Stimulated activated CD4-positive, alpha-beta T cell treated with anti-CD3 and anti-CD28 coated beads, Interleukin-4, amount 100 ng/mL, for 48 hours (primary cell): ENCODE measurements at regions not wholly inside any gene's neighbourhood (a gene's known extent, or its start where the extent isn't known, plus 50 kb on each side); places are given as distances from the start of the nearest gene placed in this dataset.

Source experiments
- DNase-seq, 2 donors: peaks; one replicate each; pipeline ENCODE4 v3.0.0-alpha.2; 2020; ENCODE audit warnings: low read depth in 2 of 2

DNA sequence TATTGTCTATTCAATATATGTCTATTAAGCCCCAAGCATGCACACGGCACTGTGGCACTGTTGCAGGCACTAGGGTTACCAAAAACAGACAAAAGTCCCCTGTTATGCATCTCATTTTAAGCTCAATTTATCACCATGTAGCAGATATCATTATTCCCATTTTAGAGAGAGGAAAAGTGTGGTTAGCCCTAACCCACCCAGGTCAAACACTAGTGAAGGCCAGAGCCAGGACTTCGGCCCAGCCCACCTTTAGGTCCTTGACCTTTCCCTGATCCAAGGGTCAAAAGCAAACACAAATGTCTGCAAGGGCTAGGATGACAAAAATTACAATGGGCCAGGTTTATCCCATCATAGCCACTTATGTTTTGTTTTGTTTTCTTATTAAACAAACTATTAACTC lies 130.3 kb upstream of the NUDT7 start:
- DNase-seq = no peak

DNA sequence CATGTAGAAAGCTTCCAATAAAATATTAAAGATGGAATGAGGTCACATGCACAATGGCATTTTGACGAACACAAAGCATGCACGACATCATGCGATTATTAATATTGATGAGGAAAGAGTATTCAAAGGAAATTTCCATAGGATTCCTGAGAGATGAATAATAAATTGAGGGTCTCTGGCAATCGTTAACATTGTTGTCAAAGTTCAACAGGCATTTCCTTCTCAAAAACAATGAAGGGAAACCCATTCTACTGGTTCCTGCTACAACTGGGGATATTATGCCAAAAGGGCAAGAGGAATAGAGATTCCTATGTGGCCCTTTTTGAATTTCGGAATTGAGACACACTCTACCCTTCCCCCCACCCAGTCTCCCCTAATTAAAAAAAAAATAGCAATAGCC lies 128.3 kb upstream of the NUDT7 start:
- no peak for DNase-seq

DNA sequence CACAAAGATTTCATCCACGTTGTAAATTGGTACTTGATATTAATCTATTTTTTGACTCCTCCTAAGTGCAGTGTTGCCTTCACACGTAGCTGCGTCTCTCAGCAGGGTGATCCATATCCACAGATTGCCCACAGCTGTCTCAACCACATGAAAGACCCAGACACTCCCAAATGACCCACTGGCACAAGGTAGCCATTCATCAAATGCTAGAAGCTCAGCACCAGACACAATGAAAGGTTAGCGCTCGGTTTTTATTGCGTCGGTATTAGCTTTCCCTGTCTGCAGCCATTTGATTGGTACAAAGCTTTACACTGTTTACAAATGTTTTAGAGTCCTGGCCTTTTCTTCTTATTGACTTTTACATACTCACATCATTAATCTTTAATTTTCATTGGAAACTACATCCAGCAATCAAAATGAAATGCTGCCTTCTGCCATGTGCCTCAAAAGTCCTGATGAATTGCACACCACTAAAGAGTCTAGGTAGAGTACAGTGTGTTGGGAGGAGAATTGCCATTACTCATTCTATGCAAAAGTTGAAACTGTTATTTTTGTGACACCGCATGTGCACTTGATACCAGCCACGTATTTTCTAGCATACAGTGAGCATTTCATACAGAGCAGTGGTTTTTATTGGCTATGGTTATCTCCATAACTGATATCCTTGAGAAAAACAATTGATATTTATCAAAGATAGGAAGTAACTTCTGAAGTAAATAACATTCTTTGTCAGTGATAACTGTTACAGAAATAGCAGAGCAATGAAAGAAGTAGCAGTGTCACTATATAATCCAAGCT lies 127.3 kb upstream of the NUDT7 start:
- no peak for DNase-seq

DNA sequence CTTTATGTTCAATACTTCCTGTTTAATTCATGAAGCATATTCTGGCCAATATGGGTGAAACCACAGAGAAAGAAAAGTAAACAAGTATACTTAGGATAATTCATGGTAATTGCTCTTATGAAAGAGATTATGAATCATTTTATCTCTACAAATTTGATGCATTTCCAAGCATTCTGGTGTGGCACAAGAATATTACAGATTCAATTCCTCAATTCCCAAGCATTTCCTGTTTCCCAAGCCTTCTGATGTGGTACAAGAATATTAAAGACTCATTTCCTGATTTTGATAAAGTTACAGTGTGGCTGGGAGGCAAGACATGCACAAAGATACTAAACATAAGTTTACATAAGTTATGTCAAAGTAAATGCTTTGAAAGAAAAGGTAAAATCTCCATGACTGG lies 126.1 kb upstream of the NUDT7 start:
- DNase-seq = no peak

DNA sequence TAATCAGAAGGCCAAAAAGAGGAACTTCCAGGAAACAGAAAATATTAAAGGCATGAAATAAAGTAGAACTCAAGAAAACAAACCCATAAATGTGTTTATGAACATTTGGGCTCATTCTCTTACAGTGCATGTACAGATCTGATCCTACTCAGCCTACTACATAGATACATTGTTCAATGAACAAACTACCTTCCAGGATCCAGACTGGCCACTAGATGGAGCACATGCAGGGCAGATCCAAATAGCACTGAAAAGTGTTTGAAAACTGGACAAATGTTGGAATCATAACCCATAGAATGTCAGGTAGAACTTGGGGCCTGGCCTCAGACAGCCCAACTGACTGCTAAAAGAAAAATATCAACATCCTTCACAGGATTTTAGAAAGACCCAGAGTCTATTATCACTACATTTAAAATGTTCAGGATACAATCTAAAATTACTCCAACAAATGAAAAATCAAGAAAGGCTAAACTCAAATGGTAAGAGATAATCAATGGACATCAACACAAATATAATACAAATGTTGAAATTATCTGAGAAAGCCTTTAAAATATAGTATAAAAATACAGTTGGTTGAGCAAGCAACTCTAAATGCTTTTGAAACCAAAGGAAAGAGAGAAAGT lies 122.4 kb upstream of the NUDT7 start:
- no peak for DNase-seq

DNA sequence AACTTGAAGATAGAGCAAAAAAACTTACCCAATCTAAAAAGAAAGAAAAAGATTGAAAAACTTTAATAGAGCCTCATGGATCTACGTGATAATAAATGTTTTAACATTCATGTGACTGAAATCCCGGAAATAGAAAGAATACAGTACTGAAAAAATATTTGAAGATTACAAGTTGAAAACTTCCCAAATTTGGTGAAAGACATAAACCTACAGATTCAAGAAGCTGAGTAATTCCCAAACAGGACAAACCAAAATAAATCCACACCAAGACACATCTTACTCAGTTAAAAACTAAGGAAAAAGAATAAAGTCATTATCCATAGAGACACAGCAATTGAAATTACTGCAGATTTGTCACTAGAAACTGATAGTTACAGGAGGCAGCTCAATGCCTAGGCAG lies 121.8 kb upstream of the NUDT7 start:
- no peak for DNase-seq

DNA sequence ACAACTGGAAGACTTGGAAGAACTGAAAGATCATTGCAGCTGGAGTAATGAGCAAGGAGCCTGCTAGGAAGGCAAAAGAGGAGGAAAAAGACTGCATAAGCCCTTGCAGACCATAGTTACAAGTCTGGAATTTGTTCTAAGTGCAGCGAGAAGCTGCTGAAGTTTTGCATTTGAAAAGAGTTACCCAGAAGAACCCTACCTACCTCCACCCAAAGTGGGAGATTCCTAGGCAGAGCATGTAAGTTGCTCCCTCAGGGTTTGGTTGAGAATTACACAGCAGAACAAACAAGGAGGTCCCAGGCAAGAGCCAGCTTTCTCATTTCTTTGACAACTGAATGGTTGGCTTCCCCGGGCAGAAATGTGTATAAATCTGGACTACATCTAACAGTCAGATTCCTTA lies 118.7 kb upstream of the NUDT7 start:
- no peak for DNase-seq

DNA sequence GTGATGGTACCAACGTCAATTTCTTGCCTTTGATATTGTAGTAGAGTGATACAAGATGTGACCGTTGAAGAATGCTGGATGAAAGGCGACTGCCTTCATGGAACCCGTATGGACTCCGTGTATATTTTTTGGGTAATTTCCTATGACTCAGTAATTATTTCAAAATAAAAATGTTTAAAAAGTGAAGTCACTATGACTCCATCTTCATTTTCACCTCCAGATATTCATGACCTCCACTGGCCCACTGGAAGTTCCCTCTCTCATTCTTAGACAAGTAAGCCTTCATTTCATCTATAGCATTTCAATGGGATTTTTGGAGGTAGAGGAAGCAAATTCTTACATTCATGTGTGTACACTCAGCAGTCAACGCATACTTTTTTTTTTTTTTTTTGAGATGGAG lies 111.8 kb upstream of the NUDT7 start:
- no peak for DNase-seq

DNA sequence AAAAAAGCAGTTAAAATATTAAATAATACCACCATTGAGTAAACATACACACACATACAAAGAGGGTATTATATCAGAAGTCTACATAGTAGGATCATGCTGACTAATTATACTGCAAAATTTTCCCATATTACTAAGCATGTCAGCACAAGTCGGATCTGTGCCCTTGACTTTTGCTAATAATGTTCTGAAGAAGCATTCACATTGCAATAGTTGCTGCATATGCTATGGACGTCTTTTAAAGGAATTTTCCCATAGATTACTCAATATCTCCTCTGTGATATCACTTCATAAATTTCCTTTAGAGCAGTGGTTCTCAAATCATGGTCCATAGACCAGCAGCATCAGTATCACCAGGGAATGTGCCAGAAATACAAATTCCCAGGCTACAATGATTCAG lies 110.9 kb upstream of the NUDT7 start:
- DNase-seq = no peak

DNA sequence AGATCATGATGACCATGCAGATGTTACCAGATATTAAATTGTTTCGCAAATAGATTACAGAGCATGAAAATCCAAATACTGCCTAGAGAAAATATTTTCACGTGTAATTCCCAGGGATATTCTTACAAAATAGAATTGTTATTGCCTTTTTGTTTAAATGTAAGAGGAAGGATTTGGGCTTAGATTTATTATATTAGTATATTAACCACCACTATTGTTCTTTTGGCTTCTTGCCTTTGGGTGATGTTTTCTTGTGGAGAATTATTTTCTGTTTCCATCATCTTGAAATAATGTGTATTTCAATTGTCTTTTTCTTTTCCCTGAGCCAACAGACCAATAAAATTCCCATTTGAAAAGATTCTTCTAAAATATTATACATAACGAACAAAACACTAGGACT lies 109.7 kb upstream of the NUDT7 start:
- no peak for DNase-seq

DNA sequence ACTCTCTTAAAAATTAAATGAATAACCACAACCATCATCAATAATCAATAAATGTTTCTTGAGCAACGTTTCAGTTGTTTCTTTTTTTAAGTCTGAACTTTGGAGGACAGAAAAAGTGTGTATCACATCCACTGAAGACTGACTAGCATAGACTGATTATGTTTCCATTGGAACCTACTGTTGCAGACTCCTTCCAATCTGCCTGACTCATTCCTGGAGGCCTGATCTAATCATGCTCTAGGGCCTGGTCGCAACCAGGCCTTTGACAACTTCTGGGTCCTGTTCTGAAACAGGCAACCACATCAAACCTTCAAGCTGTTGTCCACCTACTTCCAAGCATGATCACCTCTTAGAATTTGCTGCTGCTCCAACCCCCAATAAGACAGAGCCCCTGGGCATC lies 109.2 kb upstream of the NUDT7 start:
- no peak for DNase-seq

DNA sequence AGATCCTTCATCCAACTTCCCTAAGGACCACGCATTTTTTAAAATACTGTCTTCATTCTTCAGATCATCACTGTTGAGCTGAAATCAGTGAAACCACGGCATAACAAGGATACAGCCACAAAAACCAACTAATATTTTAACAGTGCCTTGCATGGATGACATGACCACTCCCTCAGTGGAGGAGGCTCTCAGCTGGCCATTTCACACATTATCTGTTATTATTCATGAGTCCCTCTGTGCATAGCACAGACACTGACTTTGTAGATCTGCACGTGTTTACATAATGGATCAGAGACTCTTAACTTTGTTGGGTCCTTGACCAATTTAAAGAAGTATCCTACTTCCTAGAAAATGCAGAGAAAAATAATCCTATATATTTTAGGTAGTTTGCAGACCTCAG lies 104.8 kb upstream of the NUDT7 start:
- no peak for DNase-seq

DNA sequence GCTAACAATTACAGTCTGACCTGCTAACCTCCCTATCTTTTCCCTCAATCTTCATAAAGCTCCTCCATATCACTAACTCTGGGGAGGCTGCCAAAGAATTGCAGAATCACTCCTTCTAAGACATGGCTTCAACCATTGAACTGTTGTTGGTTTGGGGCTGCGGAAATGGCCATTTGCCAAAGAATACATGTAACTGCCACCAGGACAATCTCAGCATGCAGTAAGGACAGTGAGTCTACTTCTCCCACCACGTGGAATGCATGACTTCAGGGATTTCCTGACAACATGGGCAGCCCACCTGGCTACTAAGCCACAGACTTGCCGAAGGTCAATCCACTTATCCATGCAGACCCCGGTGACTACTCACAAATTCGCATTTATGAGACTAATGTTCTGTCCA lies 104.3 kb upstream of the NUDT7 start:
- no peak for DNase-seq

DNA sequence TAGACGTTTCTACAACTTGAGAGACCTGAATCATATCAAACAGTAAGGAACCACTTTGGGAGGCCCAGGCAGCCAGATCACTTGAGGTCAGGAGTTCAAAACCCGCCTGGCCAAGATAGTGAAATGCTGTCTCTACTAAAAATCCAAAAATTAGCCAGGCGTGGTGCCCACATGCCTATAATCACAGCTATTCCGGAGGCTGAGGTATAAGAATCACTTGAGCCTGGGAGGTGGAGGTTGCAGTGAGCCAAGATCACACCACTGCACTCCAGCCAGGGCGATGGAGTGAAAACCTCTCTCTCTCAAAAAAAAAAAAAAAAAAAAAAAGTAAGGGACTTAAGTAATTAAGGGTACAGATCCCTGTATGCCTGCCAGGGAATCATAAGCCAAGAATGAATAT lies 103.4 kb upstream of the NUDT7 start:
- no peak for DNase-seq

DNA sequence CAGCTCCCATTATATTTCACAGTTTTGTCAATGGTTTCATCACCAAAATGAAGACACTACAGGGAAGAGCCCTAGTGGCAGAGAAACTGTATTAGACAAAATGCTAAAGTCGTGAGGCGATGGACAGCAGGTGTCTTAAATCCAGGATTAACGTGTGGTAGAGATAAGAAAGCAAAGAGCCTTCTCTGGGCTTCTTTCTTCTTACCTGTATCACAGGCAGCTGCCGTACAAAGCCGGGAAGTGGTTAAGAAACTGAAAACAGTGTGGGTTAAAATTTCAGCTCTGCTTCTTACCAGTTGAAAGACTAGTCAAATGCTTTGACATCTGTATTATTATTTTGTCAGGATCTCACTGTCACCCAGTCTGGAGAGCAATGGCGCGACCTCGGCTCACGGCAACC lies 98.2 kb upstream of the NUDT7 start:
- DNase-seq = no peak

DNA sequence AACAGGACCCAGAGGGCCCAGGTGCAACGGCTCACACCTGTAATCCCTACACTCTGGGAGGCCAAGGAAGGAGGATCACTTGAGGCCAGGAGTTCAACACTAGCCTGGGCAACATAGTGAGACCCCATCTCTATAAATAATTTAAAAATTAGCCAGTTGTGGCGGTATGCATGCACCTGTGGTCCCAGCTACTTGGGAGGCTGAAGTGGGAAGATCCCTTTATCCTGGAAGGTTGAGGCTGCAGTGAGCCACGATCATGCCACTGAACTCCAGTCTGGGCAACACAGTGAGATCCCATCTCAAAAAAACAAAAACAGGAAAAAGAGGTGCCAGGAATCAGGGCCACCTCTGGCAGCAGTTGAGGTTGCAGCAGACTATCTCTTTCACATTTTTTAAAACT lies 85.7 kb upstream of the NUDT7 start:
- no peak for DNase-seq

DNA sequence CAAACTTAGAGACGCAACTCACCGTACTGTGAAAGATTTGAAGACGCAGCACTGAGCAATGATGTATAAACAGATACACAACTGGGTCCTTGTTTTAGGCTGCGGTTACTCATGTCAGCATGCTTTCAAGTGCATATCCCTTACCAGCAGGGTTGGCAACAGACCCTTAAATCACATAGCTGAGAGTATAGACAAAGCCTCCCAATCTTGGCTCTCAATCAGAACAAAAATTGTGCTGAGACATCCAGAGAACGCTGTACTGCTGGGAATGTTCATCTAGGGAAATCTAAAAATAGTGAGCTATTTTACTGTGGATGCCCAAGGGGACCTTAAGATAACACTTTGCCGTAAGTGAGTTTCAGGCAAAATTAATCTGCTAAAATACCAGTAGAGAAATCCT lies 84.4 kb upstream of the NUDT7 start:
- DNase-seq = no peak

DNA sequence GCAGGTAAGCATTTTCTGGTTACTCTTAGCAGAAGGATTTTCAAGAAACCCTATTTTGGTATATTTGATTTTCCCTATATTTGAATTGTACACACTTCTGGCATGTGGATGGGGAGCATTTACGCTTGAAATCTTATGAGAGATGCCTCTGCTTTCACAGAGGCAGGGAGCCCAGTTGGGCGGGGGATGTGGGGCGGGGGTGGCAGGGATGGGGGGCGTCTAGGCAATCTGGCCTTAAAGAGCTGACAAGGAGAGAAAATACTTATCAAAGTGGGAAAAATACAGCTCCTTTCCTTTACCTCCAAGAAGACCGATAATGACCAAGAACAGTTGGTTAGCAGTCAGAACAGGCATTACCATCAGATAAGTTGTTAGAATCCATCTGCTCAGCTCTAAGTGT lies 79.1 kb upstream of the NUDT7 start:
- no peak for DNase-seq

DNA sequence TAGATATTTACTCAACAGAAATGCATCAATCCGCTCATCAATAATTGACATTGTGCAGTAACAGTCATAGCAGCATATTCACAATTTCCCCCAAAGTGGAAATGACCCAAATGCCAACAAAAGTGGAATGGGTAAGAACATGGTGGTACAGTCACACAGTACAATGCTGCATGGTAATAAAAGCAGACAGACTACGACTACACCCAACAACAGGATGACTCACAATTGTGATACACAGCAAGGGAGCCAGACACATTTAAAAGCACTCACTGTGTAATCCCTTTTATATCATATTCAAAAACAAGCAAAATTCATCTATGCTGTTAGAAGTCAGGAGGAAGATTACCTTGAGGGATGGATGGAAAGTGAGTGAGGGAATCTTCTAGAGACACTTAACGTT lies 76.5 kb upstream of the NUDT7 start:
- no peak for DNase-seq

DNA sequence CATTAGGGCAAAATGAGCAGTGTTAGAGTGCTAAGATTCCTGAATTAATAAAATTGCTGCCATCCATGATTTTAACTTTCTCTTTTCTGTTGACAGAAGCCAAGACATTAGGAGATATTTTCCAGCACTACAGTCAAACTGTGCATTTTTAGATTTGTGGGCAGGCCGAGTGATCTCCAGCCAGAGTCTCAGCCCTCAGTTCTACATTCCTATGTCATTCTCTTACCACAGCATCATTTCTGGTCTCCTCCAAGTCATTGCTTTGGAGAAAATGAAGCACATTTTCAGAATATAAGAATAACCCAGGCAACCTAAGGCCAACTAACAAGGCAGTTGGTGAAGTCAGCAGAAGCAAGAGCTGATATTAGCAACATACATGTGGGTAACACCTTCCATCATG lies 74.6 kb upstream of the NUDT7 start:
- DNase-seq = no peak

DNA sequence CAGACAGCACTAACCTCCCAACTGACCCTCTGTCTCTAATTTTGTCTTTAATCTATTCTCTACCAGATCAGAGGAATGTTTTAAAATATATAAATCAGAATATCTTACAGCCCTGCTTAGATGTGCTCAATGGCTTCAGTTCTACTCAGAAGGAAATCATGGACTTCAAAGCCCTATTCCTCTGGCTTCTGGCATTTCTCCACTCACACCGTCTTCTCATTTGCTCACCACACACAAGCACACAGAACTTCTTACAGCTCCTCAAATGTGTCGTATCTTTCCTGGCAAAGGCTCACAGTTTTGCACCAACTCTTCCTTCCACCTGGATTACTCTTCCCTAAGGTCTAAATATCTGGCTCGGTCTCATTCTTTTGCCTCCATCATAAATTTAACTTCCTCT lies 71.6 kb upstream of the NUDT7 start:
- no peak for DNase-seq

DNA sequence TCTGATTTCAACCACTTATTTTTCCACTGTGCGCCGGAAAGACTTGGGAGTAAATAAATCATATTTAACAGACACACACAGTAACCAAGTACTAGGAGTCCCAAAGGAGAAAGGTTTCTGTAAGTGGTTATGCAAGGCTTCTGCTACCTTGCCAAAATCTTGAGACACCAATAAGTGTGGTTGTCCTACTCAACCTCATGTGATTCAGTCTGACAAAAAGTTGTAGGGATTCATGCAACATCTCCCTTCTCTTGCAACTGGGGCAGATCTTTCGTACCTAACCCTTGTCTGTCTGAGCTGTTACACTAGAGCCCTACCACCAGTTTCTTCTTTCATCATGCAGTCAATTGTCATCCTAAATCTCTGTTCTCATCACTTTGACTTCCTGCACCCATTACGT lies 69.9 kb upstream of the NUDT7 start:
- no peak for DNase-seq

DNA sequence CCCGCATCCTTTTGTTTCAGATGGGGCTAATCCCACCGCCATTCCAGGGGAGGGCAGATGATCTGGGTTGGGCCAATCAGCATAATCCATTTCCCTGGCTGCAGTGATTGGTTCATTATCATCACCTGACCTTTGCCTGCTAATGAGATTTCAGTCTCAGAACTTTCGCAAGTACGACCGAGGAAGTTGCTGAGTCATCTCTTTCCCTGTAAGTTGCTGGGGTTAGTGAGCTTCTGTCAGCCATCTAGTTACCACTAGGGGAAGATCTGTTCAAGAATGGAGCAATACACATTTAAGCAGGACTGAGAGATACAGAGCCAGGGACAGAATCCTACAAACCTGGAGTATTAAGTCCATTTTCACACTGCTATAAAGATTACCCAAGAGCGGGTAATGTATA lies 65.3 kb upstream of the NUDT7 start:
- DNase-seq = no peak

DNA sequence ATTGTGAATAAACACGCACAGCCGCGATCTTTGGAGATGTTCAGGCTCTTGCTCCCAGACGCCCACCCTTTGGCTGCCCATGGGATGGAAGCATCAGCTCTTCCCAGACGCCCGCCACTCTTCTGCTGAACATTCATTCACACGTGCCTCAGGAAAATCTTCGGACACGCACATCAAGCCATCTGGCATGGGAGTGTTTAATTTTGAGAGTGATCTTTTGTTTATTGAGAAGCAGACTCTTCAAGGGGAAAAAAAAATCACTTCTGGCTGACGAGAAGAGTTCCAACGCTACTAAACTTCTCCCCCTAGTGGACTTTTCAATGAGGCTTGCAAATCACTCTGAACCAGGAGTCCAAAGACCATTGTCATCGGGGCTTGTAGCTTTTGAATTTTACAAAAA lies 62.0 kb upstream of the NUDT7 start:
- no peak for DNase-seq
